ENCODE measurements at regions not wholly inside any gene's neighbourhood (a gene's known extent, or its start where the extent isn't known, plus 50 kb on each side); places are given as distances from the start of the nearest gene placed in this dataset.

GRCh38 chr7:12067156-12067831 is 143.8 kb upstream of the TMEM106B start:
- no peak for DNase-seq (ENCODE audit: extremely low spot score, unreplicated experiment)
- Mint-ChIP-seq H3K9me3 (ENCODE audit: unreplicated experiment) (no peaks in the 10 kb centered on the region), H3K27ac (ENCODE audit: unreplicated experiment) (no peak overlapping the region), H3K4me3 (ENCODE audit: unreplicated experiment) (no peak overlapping the region), H3K27me3 (ENCODE audit: unreplicated experiment) (no peaks in the 10 kb centered on the region), H3K4me1 (ENCODE audit: unreplicated experiment) (no peaks in the 10 kb centered on the region), H3K36me3 (ENCODE audit: unreplicated experiment) (no peaks in the 10 kb centered on the region)
- peak; percentile 57 for TF ChIP-seq CTCF (IDR thresholded peaks at IDR 0.05)

- TF ChIP-seq CTCF (IDR thresholded peaks at IDR 0.05), result no peak
- H3K4me3 Mint-ChIP-seq (ENCODE audit: unreplicated experiment), result no peak overlapping the region
- no peak for DNase-seq (ENCODE audit: extremely low spot score, unreplicated experiment)
- H3K36me3 Mint-ChIP-seq (ENCODE audit: unreplicated experiment), result no peaks in the 10 kb centered on the region
- peaks cover 3% of the 10 kb centered on the region for H3K9me3 Mint-ChIP-seq (ENCODE audit: unreplicated experiment)
- H3K27ac Mint-ChIP-seq (ENCODE audit: unreplicated experiment), result no peak overlapping the region
- H3K4me1 Mint-ChIP-seq (ENCODE audit: unreplicated experiment), result no peaks in the 10 kb centered on the region
- H3K27me3 Mint-ChIP-seq (ENCODE audit: unreplicated experiment), result no peaks in the 10 kb centered on the region
These were observed 141.3 kb upstream of the TMEM106B start for GRCh38 chr7:12069757-12070156.

GRCh38 chr7:12074889-12075288 is 136.2 kb upstream of the TMEM106B start:
- no peak for DNase-seq (ENCODE audit: extremely low spot score, unreplicated experiment)
- Mint-ChIP-seq H3K36me3 (ENCODE audit: unreplicated experiment) (no peaks in the 10 kb centered on the region), H3K4me1 (ENCODE audit: unreplicated experiment) (no peaks in the 10 kb centered on the region), H3K27me3 (ENCODE audit: unreplicated experiment) (no peaks in the 10 kb centered on the region), H3K27ac (ENCODE audit: unreplicated experiment) (no peak overlapping the region), H3K9me3 (ENCODE audit: unreplicated experiment) (peaks cover 3% of the 10 kb centered on the region), H3K4me3 (ENCODE audit: unreplicated experiment) (no peak overlapping the region)
- TF ChIP-seq CTCF (IDR thresholded peaks at IDR 0.05), result no peak

- peaks cover 6% of the 10 kb centered on the region for H3K27me3 Mint-ChIP-seq (ENCODE audit: unreplicated experiment)
- no peaks in the 10 kb centered on the region for H3K36me3 Mint-ChIP-seq (ENCODE audit: unreplicated experiment)
- no peak for DNase-seq (ENCODE audit: extremely low spot score, unreplicated experiment)
- no peak overlapping the region for H3K27ac Mint-ChIP-seq (ENCODE audit: unreplicated experiment)
- no peak overlapping the region for H3K4me3 Mint-ChIP-seq (ENCODE audit: unreplicated experiment)
- H3K9me3 Mint-ChIP-seq (ENCODE audit: unreplicated experiment), result no peaks in the 10 kb centered on the region
- no peaks in the 10 kb centered on the region for H3K4me1 Mint-ChIP-seq (ENCODE audit: unreplicated experiment)
- TF ChIP-seq CTCF (IDR thresholded peaks at IDR 0.05), result no peak
These were observed 131.1 kb upstream of the TMEM106B start for GRCh38 chr7:12080006-12080405.

- no peak overlapping the region for H3K27ac Mint-ChIP-seq (ENCODE audit: unreplicated experiment)
- peaks cover 5% of the 10 kb centered on the region for H3K9me3 Mint-ChIP-seq (ENCODE audit: unreplicated experiment)
- DNase-seq (ENCODE audit: extremely low spot score, unreplicated experiment), result no peak
- H3K4me3 Mint-ChIP-seq (ENCODE audit: unreplicated experiment), result no peak overlapping the region
- no peaks in the 10 kb centered on the region for H3K36me3 Mint-ChIP-seq (ENCODE audit: unreplicated experiment)
- no peak for TF ChIP-seq CTCF (IDR thresholded peaks at IDR 0.05)
- H3K4me1 Mint-ChIP-seq (ENCODE audit: unreplicated experiment), result no peaks in the 10 kb centered on the region
- H3K27me3 Mint-ChIP-seq (ENCODE audit: unreplicated experiment), result peaks cover 6% of the 10 kb centered on the region
These were observed 125.6 kb upstream of the TMEM106B start for GRCh38 chr7:12085516-12085915.
